Omental fat pad (tissue), 3 donors: ENCODE measurements at regions not wholly inside any gene's neighbourhood (a gene's known extent, or its start where the extent isn't known, plus 50 kb on each side); places are given as distances from the start of the nearest gene placed in this dataset.
"Not testable (repeated sequence)": the region's sequence is repeated elsewhere in the genome, so short reads cannot be mapped to it uniquely, and the experiment has no call there.

Experiments used
- ATAC-seq: fragments of 150-250 bp; one replicate; pipeline ENCODE4 v1.9.1; 2016; ENCODE audit warnings: mild to moderate bottlenecking, moderate library complexity; ENCODE audit not compliant: low FRiP score
- DNase-seq: peaks from one replicate; pipeline ENCODE4 v3.0.0-alpha.2; 2019; ENCODE audit warnings: low spot score
- TF ChIP-seq, protein P1 (sequence below), 3 donors: fragments of 450-650 bp; IDR thresholded peaks; one replicate each; pipeline ENCODE4 v1.5.1; 2016 to 2017; ENCODE audit warnings: antibody characterized with exemption in 3 of 3, mild to moderate bottlenecking in 3 of 3, moderate library complexity in 2 of 3

DNA sequence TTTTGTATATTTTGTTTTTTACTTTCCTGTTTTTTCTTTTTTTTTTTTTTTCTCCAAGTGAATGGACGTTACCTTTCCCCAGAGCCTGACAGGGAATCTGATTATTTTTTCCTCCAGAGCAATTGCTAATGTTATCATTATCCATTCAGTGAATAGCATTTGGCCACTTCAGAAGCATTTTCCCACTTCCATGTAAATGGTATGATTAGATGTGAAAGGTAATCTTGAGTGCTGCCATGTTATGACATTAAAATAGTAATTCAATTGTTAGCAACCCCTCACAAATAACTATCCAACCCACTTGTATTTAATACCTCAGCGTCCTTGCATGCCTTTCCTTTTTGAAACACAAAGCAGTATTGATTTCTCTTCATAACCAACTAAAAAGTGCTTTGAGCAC, 1243.8 kb downstream of the CDH8 start:
- TF ChIP-seq, protein P1, sequence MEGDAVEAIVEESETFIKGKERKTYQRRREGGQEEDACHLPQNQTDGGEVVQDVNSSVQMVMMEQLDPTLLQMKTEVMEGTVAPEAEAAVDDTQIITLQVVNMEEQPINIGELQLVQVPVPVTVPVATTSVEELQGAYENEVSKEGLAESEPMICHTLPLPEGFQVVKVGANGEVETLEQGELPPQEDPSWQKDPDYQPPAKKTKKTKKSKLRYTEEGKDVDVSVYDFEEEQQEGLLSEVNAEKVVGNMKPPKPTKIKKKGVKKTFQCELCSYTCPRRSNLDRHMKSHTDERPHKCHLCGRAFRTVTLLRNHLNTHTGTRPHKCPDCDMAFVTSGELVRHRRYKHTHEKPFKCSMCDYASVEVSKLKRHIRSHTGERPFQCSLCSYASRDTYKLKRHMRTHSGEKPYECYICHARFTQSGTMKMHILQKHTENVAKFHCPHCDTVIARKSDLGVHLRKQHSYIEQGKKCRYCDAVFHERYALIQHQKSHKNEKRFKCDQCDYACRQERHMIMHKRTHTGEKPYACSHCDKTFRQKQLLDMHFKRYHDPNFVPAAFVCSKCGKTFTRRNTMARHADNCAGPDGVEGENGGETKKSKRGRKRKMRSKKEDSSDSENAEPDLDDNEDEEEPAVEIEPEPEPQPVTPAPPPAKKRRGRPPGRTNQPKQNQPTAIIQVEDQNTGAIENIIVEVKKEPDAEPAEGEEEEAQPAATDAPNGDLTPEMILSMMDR (IDR thresholded peaks at IDR 0.05), result no peak
- ATAC-seq (no peak), DNase-seq (no peak)

DNA sequence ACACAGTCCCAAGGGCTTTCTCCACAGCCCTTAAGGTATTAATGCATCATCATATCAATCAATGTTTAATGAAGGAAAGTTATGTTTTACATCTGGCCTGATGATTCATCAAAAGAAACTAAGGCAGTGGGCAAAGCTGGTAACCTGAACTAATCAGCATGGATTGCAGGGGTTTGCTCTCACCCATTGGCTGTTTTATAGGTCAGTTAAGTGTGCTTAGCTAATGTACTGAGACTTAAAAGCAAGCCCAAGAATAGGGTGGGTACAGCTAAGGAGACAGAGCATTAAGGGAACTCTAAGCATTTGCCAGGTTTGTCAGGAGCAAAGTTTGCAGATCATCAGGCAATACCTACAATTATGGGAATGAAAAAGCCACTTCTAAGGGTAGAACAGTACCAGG, 1247.6 kb downstream of the CDH8 start:
- TF ChIP-seq, protein P1 (IDR thresholded peaks at IDR 0.05), result no peak
- DNase-seq (no peak), ATAC-seq (no peak)

DNA sequence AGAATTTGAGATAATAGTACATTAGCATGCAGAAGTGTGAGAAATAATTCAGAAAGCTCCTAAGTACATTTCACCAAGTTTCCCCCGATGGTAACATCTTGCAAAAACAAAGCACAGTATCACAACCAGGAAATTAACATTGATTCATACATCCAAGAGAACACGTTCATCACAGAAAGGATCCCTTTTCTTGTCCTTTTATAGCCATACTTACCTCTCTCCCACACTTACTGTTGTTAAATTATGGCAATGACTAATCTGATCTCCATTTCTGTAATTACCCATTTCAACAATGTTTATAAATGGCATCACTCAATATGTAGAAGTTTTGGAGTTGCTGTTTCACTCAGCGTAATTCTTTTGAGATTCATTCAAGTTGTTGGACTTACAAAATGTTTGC, 1260.0 kb downstream of the CDH8 start:
- no peak for DNase-seq
- TF ChIP-seq, protein P1 (IDR thresholded peaks at IDR 0.05), result no peak
- ATAC-seq, result no peak

DNA sequence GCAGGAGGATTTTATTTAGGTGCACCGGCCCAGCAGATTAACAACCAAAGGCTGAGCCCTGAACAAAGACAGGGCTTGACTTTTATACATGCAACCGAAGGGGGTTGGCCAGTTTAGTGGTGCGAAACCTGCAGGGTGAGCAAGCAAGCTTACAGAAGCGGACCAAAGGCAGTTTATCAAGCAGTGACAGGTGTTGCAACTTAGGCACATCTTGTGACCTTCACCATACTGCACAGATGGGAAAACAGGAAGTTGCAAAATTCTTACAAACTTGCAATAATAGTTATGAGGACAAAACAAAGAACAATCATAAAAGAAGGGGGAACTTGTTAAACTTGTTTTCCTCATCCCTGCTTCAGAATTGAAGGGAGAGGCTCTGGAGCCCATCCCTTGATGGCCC, 1265.1 kb downstream of the CDH8 start:
- DNase-seq (no peak), ATAC-seq (no peak)
- TF ChIP-seq, protein P1 (IDR thresholded peaks at IDR 0.05), result no peak

DNA sequence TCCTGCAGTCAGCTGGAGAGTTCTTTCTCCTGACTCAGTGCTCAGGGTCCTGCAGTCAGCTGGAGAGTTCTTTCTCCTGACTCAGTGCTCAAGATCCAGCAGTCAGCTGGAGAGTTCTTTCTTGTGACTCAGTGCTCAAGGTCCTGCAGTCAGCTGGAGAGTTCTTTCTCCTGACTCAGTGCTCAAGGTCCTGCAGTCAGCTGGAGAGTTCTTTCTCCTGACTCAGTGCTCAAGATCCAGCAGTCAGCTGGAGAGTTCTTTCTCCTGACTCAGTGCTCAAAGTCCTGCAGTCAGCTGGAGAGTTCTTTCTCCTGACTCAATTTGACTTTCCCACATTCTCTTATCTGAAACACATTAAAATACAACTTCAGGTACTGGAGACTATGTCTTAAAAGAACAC, 1265.9 kb downstream of the CDH8 start:
- not testable (repeated sequence) for ATAC-seq, DNase-seq

DNA sequence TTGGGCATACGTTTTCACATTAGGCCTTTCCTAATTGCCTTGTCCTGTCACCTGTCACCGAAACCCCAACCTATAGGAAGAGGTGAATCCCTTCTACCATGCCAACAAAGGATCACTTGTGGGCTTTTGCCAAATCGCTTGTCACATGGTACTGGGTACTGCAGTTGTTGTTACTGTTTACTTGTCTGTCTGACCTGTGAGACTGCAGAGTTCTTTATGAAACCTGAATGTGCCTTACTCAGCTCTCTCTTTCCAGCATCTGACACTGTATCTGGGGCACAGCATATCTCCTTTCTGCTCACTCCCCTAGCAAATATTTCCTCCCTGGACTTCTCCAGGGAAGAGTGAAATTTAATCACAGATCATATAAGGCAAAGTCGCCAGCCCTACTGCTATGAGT, 1272.4 kb downstream of the CDH8 start:
- ATAC-seq, result no peak
- TF ChIP-seq, protein P1 (IDR thresholded peaks at IDR 0.05), result no peak
- DNase-seq, result no peak

DNA sequence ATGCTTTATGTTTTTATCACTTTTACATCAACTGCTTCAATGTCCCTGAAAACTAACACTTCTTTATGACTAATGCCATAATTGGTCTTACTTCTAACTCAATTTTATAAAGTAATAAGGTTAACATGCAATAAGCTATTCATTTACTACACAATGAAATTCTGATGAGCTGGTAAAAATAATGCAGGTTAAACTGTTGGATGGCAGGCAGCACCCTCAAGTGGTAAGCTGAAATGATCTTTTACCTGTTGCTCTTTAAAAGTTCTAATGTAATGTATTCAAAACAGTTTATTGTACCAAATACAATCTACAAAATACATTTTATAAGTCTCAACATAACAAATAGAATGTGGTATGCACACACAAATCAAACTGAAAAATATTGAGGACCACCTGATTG, 1280.3 kb downstream of the CDH8 start:
- TF ChIP-seq, protein P1 (IDR thresholded peaks at IDR 0.05), result no peak
- DNase-seq (no peak), ATAC-seq (no peak)

DNA sequence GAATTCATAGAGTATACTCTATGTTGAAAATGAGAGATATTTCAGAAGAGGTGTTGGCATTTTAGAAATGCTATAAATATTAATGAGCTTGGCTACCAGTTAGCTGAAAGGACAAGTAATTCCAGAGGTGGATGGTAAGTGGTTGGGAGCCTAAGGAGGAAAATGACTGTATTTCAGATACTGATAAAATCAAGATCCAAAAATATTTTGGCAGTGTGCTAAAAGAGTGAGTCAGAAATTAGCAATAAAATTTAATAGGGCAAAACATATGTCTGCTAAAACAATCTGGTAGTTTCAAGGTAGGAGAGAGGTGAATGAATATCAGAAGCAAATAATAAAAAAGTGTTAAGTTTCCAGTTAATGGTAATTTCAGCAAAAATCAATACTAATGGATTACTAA, 1287.9 kb downstream of the CDH8 start:
- DNase-seq, result no peak
- TF ChIP-seq, protein P1 (IDR thresholded peaks at IDR 0.05), result no peak
- ATAC-seq, result no peak
